GM21717 (cell line): ENCODE measurements at regions not wholly inside any gene's neighbourhood (a gene's known extent, or its start where the extent isn't known, plus 50 kb on each side); places are given as distances from the start of the nearest gene placed in this dataset.

Experiments used
- ATAC-seq: cut with Tn5 transposase; IDR thresholded peaks from one replicate; pipeline ENCODE4 v1.9.1; 2021; ENCODE audit warnings: mild to moderate bottlenecking, moderate library complexity; ENCODE audit not compliant: unreplicated experiment

DNA sequence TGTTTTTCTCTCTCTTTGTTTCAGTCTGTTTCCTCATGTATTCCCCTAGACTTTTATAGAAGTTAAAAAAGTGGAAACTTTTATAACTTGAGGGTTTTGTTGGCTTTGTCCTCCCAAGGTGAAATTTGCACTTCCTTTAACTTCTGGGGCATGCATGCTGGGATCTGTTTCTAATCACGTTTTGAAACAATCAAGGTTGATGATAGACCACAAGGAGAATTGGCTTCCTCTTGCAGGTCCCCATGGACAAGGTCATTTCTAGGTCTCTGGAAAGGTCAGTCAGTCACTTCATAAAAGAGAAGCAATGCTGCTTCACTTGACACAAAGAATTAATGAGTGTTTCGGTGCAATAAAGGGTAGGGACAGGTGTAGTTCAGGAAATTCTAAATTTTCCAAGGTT lies 811.8 kb upstream of the CELF2 start:
- no peak for ATAC-seq

GRCh38 chr10:10207538-10207937 lies 810.1 kb upstream of the CELF2 start:
- no peak for ATAC-seq

- ATAC-seq: no peak
These were observed 809.5 kb upstream of the CELF2 start for GRCh38 chr10:10208196-10208595.

GRCh38 chr10:10209167-10209566 lies 808.5 kb upstream of the CELF2 start:
- no peak for ATAC-seq

GRCh38 chr10:10211409-10211808 lies 806.3 kb upstream of the CELF2 start:
- no peak for ATAC-seq

DNA sequence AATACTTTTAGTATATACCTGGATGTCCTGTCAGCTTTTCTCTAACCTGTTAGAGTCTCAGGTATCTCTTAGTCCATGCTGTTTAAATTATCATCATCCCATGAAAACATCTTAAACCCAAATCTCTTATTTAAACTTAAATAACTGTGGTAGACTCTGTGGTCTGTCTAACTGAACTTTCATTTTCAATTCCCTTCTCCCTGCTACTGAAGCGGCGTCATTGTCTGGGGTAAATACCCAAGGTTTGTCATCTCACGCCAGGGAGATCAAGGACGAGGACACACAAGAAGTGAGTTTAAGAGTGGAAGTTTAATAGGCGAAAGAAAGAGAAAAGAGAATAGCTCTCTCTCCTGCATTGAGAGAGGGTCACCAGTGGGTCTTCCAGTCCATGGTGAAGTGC lies 804.4 kb upstream of the CELF2 start:
- no peak for ATAC-seq

- ATAC-seq: no peak
These were observed 795.3 kb upstream of the CELF2 start for GRCh38 chr10:10222304-10222841.

DNA sequence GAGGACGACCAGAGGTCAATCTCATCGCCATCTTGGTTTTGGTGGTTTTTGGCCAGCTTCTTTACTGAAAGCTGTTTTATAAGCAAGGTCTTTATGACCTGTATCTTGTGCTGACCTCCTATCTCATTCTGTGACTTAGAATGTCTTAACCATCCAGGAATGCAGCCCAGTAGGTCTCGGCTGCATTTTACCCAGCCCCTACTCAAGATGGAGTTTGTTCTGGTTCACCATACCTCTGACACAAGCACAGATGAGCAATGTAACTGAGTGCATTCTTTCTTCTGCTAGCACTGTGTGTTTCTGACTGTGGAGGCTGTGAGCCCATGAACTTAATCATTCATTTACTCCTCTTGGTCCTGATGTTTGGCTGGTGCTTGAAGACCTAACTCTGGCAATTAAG lies 794.5 kb upstream of the CELF2 start:
- no peak for ATAC-seq

DNA sequence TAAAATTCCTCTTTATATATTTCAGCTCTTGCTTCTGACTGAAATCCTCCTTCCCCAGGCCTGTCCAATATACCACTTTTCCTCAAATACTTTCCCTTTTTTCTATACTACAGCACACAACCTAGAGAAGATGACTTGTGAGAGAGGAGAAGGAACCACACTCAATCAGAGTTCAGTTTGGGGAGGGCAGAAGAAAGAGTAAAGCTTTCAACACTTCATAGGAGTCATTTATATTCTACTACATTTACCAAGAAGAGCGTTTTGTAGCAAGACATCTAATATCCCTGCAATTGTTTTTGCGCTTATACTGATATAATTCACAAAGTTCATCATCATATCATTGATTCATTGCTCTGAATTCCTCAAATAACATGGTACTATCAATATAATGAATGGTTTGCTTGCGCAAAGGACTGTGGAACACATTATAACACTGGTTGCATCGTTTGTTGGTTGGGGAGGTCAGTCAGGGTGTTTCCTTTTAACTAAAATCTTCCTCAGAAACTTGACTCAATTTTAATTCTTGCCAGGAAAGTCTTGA lies 792.5 kb upstream of the CELF2 start:
- ATAC-seq: no peak

DNA sequence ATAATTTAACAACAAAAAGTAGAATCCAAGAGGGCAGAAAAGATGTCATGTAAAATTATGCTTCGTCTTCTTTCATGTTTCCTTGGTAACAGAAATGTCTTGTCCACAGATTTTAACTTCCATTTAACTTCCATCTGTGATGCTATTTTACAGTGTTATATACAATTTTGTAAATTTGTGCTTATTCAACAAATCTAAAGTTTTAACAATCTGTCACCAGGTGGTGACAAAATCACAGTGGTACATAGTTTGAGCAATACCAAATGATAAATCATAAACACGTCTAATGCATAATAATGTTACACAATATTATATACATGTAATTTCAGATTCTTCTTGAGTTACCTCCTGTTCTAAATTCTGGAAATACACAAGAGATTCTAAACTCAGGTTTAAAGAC lies 784.4 kb upstream of the CELF2 start:
- no peak for ATAC-seq

- ATAC-seq: no peak
These were observed 782.7 kb upstream of the CELF2 start for GRCh38 chr10:10235003-10235402.

DNA sequence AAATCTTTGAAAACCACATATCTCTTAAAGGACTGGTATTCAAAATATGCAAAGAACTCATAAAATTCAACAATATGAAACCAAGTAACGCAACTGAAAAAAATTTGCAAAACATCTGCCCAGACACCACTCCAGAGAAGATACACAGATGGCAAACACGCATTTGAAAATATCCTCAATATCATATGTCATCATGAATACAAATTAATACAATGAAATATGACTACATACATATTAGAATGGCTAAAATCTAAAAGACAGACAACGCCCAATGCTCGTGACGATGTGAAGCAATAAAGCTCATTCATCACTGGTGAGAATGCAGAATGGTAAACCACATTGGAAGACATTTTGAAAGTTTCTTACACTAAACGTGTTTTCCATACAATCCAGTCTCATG lies 770.1 kb upstream of the CELF2 start:
- no peak for ATAC-seq

DNA sequence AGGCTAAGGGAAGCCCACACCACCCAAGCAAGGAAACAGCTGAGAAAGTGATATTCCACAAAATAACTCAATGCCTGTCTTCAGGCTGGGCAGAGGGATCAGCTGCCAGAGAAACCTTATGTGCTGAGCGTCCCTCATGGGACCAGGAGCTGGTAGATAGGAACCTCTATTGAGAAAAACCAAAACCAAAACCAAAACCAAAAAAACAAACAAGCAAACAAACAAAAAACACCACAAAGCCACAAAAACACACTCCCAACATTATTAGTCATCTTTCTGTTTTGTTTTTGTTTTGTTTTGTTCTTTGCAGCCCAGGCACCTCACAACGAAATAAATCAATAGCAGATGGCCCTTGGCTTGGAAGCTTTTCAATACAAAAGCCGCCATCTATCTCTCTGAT lies 760.8 kb upstream of the CELF2 start:
- no peak for ATAC-seq

DNA sequence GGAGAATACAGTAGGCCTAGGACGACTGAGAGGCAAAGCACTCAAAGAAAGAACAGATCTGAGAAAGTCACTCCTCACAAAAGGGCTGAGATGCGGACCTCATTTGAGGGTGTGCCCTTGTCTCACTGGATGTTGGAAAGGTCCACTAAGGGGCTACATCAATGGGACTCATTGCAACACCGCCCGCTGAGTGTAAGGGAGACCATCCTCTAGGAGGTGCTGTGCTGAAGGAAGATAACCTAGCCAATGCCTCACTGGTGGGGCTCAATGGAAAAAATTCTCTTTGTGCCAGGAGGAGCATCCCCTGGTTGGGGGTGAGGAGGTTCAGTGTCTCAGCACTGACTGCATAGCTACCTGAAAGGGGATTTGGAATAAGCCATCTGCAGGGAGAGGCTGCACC lies 758.7 kb upstream of the CELF2 start:
- ATAC-seq: no peak

GRCh38 chr10:10270126-10271050 lies 747.3 kb upstream of the CELF2 start:
- ATAC-seq: no peak

- ATAC-seq: no peak
These were observed 746.0 kb upstream of the CELF2 start for GRCh38 chr10:10271639-10272192.

GRCh38 chr10:10273661-10274060 lies 744.0 kb upstream of the CELF2 start:
- ATAC-seq: no peak

DNA sequence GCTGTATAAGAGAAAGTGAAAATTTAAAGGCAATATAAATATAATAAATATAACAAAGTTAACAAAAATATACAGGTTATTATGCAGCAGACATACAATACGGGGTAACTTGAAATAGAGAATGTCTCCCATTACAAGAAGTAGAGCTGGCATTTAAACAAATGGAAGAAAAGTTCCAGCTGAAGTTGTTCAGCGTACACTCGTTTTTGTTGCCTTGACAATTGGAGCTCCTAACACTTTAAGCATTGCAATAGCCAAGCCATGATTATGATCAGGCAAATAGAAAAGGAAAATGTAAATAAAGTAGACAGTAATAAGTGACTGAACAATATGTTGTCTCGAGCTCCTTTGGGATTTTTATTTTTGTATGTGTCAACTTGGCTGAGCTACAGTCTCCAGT lies 737.8 kb upstream of the CELF2 start:
- ATAC-seq: no peak

DNA sequence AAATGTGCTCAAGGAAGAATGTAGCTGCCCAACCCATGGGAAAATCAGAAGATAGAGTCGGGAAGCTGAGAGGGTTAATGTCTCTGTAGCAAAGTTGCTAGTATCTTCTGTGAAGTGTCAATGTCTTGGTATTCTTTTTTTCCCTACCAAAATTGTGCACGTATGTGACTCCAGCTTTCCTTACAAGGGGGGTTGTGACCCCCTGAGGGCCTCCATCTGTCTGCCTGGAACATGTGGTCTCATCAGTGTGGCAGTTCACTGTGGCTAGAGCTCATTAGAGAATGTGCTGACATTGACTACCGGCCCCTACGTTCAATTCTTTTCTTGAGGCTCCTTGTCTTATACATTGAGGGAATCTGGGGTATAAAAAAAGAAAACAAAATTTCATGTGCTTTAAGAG lies 725.2 kb upstream of the CELF2 start:
- no peak for ATAC-seq

GRCh38 chr10:10293041-10293440 lies 724.6 kb upstream of the CELF2 start:
- ATAC-seq: no peak

DNA sequence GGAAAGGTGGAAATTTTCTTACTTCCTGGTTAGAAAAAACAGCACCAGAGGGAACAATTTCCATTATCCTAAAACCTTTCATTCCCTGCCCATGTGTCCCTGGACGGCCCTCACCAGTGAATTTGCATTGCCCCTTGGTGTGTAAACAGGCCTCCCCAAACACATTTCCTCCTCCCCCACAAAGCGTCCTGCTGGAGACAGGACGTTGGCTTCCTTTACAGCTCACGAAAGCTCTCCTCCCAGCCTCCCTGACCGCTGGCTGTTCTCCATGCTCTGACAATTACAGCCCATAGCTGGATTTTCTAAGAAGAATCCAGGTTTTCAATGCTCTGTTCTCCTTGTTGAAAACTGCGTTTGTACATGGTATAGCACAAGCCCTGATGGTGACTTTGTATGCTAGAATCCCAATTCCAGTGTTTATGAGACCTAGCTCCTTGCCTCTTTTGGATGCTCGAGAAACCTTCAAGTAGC lies 724.2 kb upstream of the CELF2 start:
- ATAC-seq: no peak
